HCT116 (cell line): ENCODE measurements at regions not wholly inside any gene's neighbourhood (a gene's known extent, or its start where the extent isn't known, plus 50 kb on each side); places are given as distances from the start of the nearest gene placed in this dataset.

ENCODE experiments used
- ATAC-seq: fragments of 200-7000 bp; cut with Tn5 transposase; 2 replicates; pipeline ENCODE4 v1.9.1; 2020; ENCODE audit warnings: mild to moderate bottlenecking, moderate library complexity
- BruUV-seq: library from RNA; stranded (reverse); fragments of 400-500 nt; replicated peaks from 2 replicates; lab custom pipeline; 2021; lab: Mats Ljungman, UMichigan
- CTCF ChIA-PET: fragments of 300-600 bp; sonication (Branson Sonifier 250); formaldehyde crosslinking; loops from one replicate; lab custom pipeline; 2021; ENCODE audit warnings: antibody characterized with exemption; lab: Charles Lee
- POLR2A ChIA-PET: fragments of 300-600, 350-600 bp; sonication (Branson Sonifier 250); formaldehyde crosslinking; loops from one replicate; lab custom pipeline; 2021; ENCODE audit warnings: antibody characterized with exemption; lab: Charles Lee
- RAD21 ChIA-PET, 2 experiments: fragments of 300-600 bp; sonication (Branson Sonifier 250); formaldehyde crosslinking; loops; one replicate each; lab custom pipeline; 2023; ENCODE audit warnings: low total read pairs in 2 of 2; ENCODE audit not compliant: uncharacterized antibody in 2 of 2, unreplicated experiment in 2 of 2, low non-redundant PET in 1 of 2; lab: Charles Lee
- DNase-seq: peaks from one replicate; pipeline ENCODE4 v3.0.0-alpha.2; 2010; ENCODE audit warnings: low read depth, low spot score
- H2AFZ ChIP-seq: fragments of 200-600 bp; shearing (Covaris generic), sonication (generic); 2 replicates; pipeline ENCODE4 v1.6.1; 2017; ENCODE audit warnings: low read depth, mixed run types, mixed read lengths, antibody characterized with exemption, low read length; ENCODE audit not compliant: poor library complexity, severe bottlenecking
- H3K27ac ChIP-seq: 2 replicates; pipeline ENCODE4 v1.5.1; 2012; ENCODE audit warnings: low read depth, low read length
- H3K27me3 ChIP-seq: fragments of 200-600 bp; sonication (generic); 2 replicates; pipeline ENCODE4 v1.6.1; 2016; ENCODE audit warnings: mixed run types, low read length, mixed read lengths; ENCODE audit not compliant: insufficient read depth
- H3K36me3 ChIP-seq, 2 experiments: fragments of 200-500 bp in 1 of 2; fragments of 200-600 bp in 1 of 2; sonication (Bioruptor generic) in 1 of 2; sonication (generic) in 1 of 2; 2 replicates each; pipeline versions ENCODE4 v1.5.1 to v1.6.1; 2014 to 2016; ENCODE audit warnings: low read length in 2 of 2, inconsistent platforms in 1 of 2, mixed read lengths in 1 of 2, mixed run types in 1 of 2; ENCODE audit not compliant: insufficient read depth in 2 of 2, control insufficient read depth in 1 of 2
- H3K4me1 ChIP-seq, 2 experiments: fragments of 200-600 bp in 1 of 2; sonication (generic) in 1 of 2; 2 replicates each; pipeline versions ENCODE4 v1.5.1 to v1.6.1; 2012 to 2017; ENCODE audit warnings: low read length in 2 of 2, inconsistent platforms in 1 of 2, mild to moderate bottlenecking in 1 of 2, mixed read lengths in 1 of 2, mixed run types in 1 of 2, moderate library complexity in 1 of 2; ENCODE audit not compliant: insufficient read depth in 2 of 2, control insufficient read depth in 1 of 2
- H3K4me2 ChIP-seq: fragments of 200-600 bp; sonication (generic); 2 replicates; pipeline ENCODE4 v1.6.1; 2017; ENCODE audit warnings: mixed run types, low read length, mixed read lengths
- H3K4me3 ChIP-seq, 2 experiments: fragments of 200-600 bp in 1 of 2; sonication (generic) in 1 of 2; replicated peaks in 1 of 2; 2 replicates each; pipeline ENCODE4 v1.5.1; 2011 to 2016; ENCODE audit warnings: low read length in 2 of 2, control low read depth in 1 of 2, low read depth in 1 of 2, mild to moderate bottlenecking in 1 of 2, mixed read lengths in 1 of 2, mixed run types in 1 of 2
- H3K79me2 ChIP-seq: fragments of 200-600 bp; sonication (generic); 2 replicates; pipeline ENCODE4 v1.6.1; 2017; ENCODE audit warnings: mild to moderate bottlenecking, mixed run types, low read length, moderate library complexity, mixed read lengths; ENCODE audit not compliant: insufficient read depth
- H3K9ac ChIP-seq: fragments of 200-600 bp; sonication (generic); 2 replicates; pipeline ENCODE4 v1.6.1; 2016; ENCODE audit warnings: low read length, mixed read lengths
- H3K9me2 ChIP-seq: fragments of 200-600 bp; sonication (generic), shearing (Covaris generic); 2 replicates; pipeline ENCODE4 v1.6.1; 2017; ENCODE audit warnings: mixed run types, mild to moderate bottlenecking, moderate library complexity; ENCODE audit not compliant: insufficient read depth
- H3K9me3 ChIP-seq, 2 experiments: fragments of 200-500 bp in 1 of 2; fragments of 200-600 bp in 1 of 2; sonication (Bioruptor generic) in 1 of 2; sonication (generic) in 1 of 2; 2 replicates each; pipeline ENCODE4 v1.6.1; 2014 to 2017; ENCODE audit warnings: low read length in 2 of 2, mixed read lengths in 2 of 2, inconsistent platforms in 1 of 2, low read depth in 1 of 2, mild to moderate bottlenecking in 1 of 2, mixed run types in 1 of 2, moderate library complexity in 1 of 2; ENCODE audit not compliant: control insufficient read depth in 1 of 2, insufficient read depth in 1 of 2
- H4K20me1 ChIP-seq: fragments of 200-600 bp; sonication (generic), shearing (Covaris generic); 2 replicates; pipeline ENCODE4 v1.6.1; 2017; ENCODE audit warnings: mixed run types, mild to moderate bottlenecking, moderate library complexity; ENCODE audit not compliant: insufficient read depth
- CBX3 ChIP-seq: IDR thresholded peaks from 2 replicates; pipeline ENCODE4 v1.6.1; 2012; ENCODE audit warnings: low read depth
- CEBPB ChIP-seq: IDR thresholded peaks from 2 replicates; pipeline ENCODE4 v1.6.1; 2012; ENCODE audit warnings: low read depth
- EGR1 ChIP-seq: IDR thresholded peaks from 2 replicates; pipeline ENCODE4 v1.6.1; 2012; ENCODE audit warnings: low read depth
- EZH2phosphoT487 ChIP-seq: fragments of 200-600 bp; IDR thresholded peaks from 2 replicates; pipeline ENCODE4 v1.6.1; 2018; ENCODE audit warnings: antibody characterized with exemption, borderline replicate concordance
- FOSL1 ChIP-seq: IDR thresholded peaks from 2 replicates; pipeline ENCODE4 v1.6.1; 2012; ENCODE audit warnings: low read depth
- POLR2A ChIP-seq: IDR thresholded peaks from 2 replicates; pipeline ENCODE4 v1.7.0; 2011; ENCODE audit warnings: borderline replicate concordance; ENCODE audit not compliant: insufficient read depth, insufficient read length; ENCODE audit errors: extremely low read depth
- POLR2AphosphoS5 ChIP-seq: IDR thresholded peaks from 2 replicates; pipeline ENCODE4 v1.6.1; 2011; ENCODE audit warnings: mild to moderate bottlenecking, low read depth, low read length, moderate library complexity
- RAD21 ChIP-seq: IDR thresholded peaks from 2 replicates; pipeline ENCODE4 v1.6.1; 2012; ENCODE audit warnings: low read depth, mild to moderate bottlenecking
- SIN3A ChIP-seq: IDR thresholded peaks from 2 replicates; pipeline ENCODE4 v1.6.1; 2012; ENCODE audit warnings: low read depth
- SRF ChIP-seq: IDR thresholded peaks from 2 replicates; pipeline ENCODE4 v1.6.1; 2012; ENCODE audit warnings: low read depth
- TCF7L2 ChIP-seq: IDR thresholded peaks from 2 replicates; pipeline ENCODE4 v1.7.0; 2011; ENCODE audit warnings: borderline replicate concordance, inconsistent platforms; ENCODE audit not compliant: insufficient read depth, insufficient read length; ENCODE audit errors: extremely low read depth
- YY1 ChIP-seq: IDR thresholded peaks from 2 replicates; pipeline ENCODE4 v1.6.1; 2011; ENCODE audit warnings: low read length, low read depth, moderate library complexity, mild to moderate bottlenecking; ENCODE audit not compliant: insufficient replicate concordance; ENCODE audit errors: extremely low read depth
- ZFX ChIP-seq: fragments of 450-650 bp; IDR thresholded peaks from 2 replicates; pipeline ENCODE4 v1.6.1; 2017
- intact Hi-C: fragments of 100-400 bp; cut with micrococcal nuclease; formaldehyde crosslinking; loops from 2 replicates; pipeline ENCODE4 v1.10.0; 2022
- TF ChIP-seq, protein P1 (sequence below), 3 experiments: fragments of 200-600 bp in 1 of 3; sonication (generic) in 1 of 3; IDR thresholded peaks in 2 of 3; conservative IDR thresholded peaks in 1 of 3; 2 replicates each; pipeline ENCODE4 v1.5.1; 2012 to 2017; ENCODE audit warnings: low read depth in 2 of 3, low read length in 2 of 3, antibody characterized with exemption in 1 of 3, borderline replicate concordance in 1 of 3, control low read depth in 1 of 3, mild to moderate bottlenecking in 1 of 3, mixed read lengths in 1 of 3, mixed run types in 1 of 3, moderate library complexity in 1 of 3; ENCODE audit not compliant: insufficient read depth in 1 of 3
- TF ChIP-seq, protein P2 (sequence below): IDR thresholded peaks from 2 replicates; pipeline ENCODE4 v1.6.1; 2012
- TF ChIP-seq, protein P3 (sequence below): IDR thresholded peaks from 2 replicates; pipeline ENCODE4 v1.6.1; 2011; ENCODE audit warnings: mild to moderate bottlenecking, low read length, moderate library complexity; ENCODE audit not compliant: insufficient replicate concordance; ENCODE audit errors: extremely low read depth

DNA sequence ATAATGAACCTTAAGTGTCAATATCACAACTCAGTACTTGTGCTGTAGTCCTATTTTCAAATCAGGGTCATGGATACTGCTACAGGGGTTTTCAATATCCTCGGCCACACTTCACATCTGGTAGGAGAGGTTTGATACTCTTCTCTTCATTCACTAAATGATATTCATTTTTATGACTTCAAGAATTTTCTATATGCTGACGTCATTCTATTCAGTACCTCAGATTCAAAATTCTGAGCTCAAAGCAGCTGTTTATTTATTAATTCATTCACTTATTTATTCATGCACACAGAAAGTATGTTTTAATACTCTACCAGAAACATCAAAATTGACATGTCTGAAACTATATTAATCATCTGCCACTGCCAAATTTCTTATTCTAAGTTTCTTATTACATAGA is 866.9 kb upstream of the LRRTM1 start (continued):
- TF ChIP-seq, protein P1, sequence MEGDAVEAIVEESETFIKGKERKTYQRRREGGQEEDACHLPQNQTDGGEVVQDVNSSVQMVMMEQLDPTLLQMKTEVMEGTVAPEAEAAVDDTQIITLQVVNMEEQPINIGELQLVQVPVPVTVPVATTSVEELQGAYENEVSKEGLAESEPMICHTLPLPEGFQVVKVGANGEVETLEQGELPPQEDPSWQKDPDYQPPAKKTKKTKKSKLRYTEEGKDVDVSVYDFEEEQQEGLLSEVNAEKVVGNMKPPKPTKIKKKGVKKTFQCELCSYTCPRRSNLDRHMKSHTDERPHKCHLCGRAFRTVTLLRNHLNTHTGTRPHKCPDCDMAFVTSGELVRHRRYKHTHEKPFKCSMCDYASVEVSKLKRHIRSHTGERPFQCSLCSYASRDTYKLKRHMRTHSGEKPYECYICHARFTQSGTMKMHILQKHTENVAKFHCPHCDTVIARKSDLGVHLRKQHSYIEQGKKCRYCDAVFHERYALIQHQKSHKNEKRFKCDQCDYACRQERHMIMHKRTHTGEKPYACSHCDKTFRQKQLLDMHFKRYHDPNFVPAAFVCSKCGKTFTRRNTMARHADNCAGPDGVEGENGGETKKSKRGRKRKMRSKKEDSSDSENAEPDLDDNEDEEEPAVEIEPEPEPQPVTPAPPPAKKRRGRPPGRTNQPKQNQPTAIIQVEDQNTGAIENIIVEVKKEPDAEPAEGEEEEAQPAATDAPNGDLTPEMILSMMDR (IDR thresholded peaks at IDR 0.05 in 2 of 3, conservative IDR thresholded peaks at IDR 0.05 in 1 of 3; ENCODE audit: borderline replicate concordance in 1 of 3, insufficient read depth in 1 of 3, low read depth in 2 of 3, low read length in 2 of 3), result no peak

DNA sequence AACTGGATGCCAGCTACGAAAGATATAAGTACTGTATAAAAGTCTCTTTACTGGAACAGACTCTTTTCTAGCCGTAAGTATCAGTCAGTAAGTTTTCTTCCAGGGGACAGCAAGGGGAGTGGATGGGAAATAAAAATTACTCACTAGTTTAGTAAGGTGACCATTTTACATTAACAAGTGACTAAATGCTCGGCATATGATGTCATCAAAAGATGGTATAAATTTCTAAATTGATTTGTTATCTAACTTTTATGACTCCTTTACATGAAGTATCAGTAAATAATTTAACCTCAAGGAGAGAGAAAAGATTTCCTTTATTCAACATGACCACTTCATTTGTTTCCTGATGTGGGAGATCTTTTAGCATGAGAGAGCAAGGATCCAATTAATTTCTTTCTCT is 859.0 kb upstream of the LRRTM1 start:
- CTCF ChIA-PET, result no interaction called here
- POLR2A ChIA-PET, result no interaction called here
- H2AFZ ChIP-seq, result no peak overlapping the region
- H3K4me2 ChIP-seq, result no peak overlapping the region
- no peaks in the 10 kb centered on the region for H3K36me3 ChIP-seq
- DNase-seq (no peak), ATAC-seq (no peak)
- RAD21 ChIA-PET, result no interaction called here
- no peaks in the 10 kb centered on the region for H3K9me2 ChIP-seq
- H4K20me1 ChIP-seq, result no peaks in the 10 kb centered on the region
- H3K27ac ChIP-seq, result no peak overlapping the region
- no peaks in the 10 kb centered on the region for H3K27me3 ChIP-seq
- H3K4me3 ChIP-seq, result no peak overlapping the region
- H3K9ac ChIP-seq, result no peak overlapping the region
- no TSS peak for BruUV-seq
- H3K4me1 ChIP-seq, result no peaks in the 10 kb centered on the region
- no peaks in the 10 kb centered on the region for H3K79me2 ChIP-seq
- H3K9me3 ChIP-seq, result no peaks in the 10 kb centered on the region
- intact Hi-C loops, result no loop called here
- TF ChIP-seq, protein P2, sequence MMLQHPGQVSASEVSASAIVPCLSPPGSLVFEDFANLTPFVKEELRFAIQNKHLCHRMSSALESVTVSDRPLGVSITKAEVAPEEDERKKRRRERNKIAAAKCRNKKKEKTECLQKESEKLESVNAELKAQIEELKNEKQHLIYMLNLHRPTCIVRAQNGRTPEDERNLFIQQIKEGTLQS, result no peak
- no peak for TF ChIP-seq CEBPB
- no peak for TF ChIP-seq FOSL1
- no peak for TF ChIP-seq EGR1
- TF ChIP-seq ZFX, result no peak
- TF ChIP-seq SRF, result no peak
- no peak for TF ChIP-seq POLR2AphosphoS5
- no peak for TF ChIP-seq YY1
- no peak for TF ChIP-seq POLR2A
- TF ChIP-seq RAD21, result no peak
- no peak for TF ChIP-seq CBX3
- no peak for TF ChIP-seq TCF7L2
- TF ChIP-seq, protein P3, sequence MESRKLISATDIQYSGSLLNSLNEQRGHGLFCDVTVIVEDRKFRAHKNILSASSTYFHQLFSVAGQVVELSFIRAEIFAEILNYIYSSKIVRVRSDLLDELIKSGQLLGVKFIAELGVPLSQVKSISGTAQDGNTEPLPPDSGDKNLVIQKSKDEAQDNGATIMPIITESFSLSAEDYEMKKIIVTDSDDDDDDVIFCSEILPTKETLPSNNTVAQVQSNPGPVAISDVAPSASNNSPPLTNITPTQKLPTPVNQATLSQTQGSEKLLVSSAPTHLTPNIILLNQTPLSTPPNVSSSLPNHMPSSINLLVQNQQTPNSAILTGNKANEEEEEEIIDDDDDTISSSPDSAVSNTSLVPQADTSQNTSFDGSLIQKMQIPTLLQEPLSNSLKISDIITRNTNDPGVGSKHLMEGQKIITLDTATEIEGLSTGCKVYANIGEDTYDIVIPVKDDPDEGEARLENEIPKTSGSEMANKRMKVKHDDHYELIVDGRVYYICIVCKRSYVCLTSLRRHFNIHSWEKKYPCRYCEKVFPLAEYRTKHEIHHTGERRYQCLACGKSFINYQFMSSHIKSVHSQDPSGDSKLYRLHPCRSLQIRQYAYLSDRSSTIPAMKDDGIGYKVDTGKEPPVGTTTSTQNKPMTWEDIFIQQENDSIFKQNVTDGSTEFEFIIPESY, result no peak
- TF ChIP-seq SIN3A, result no peak
- no peak for TF ChIP-seq EZH2phosphoT487
- TF ChIP-seq, protein P1 (IDR thresholded peaks at IDR 0.05 in 2 of 3, conservative IDR thresholded peaks at IDR 0.05 in 1 of 3; ENCODE audit: borderline replicate concordance in 1 of 3, insufficient read depth in 1 of 3, low read depth in 2 of 3, low read length in 2 of 3), result no peak
